ENCODE measurements at regions not wholly inside any gene's neighbourhood (a gene's known extent, or its start where the extent isn't known, plus 50 kb on each side); places are given as distances from the start of the nearest gene placed in this dataset.

GRCh38 chr10:4556527-4556926 lies 269.5 kb upstream of the AKR1E2 start:
- no peak for TF ChIP-seq CTCF (IDR thresholded peaks at IDR 0.05; ENCODE audit: unreplicated experiment)
- ChIA-PET CTCF (no interaction called here), POLR2A (no interaction called here)
- H3K4me3 Mint-ChIP-seq (ENCODE audit: unreplicated experiment), result no peak overlapping the region
- no peaks in the 10 kb centered on the region for H3K9me3 Mint-ChIP-seq (ENCODE audit: unreplicated experiment)
- H3K27me3 Mint-ChIP-seq (ENCODE audit: insufficient read depth, unreplicated experiment), result no peaks in the 10 kb centered on the region
- H3K36me3 Mint-ChIP-seq (ENCODE audit: insufficient read depth, unreplicated experiment), result no peaks in the 10 kb centered on the region
- H3K27ac Mint-ChIP-seq (ENCODE audit: low read depth, unreplicated experiment), result no peak overlapping the region
- BruUV-seq (replicated peaks), result no TSS peak
- H3K4me1 Mint-ChIP-seq (ENCODE audit: insufficient read depth, unreplicated experiment), result no peaks in the 10 kb centered on the region
- DNase-seq (ENCODE audit: unreplicated experiment), result no peak
- intact Hi-C loops (cut with micrococcal nuclease), result no loop called here

- POLR2A ChIA-PET, result no interaction called here
- Mint-ChIP-seq H3K9me3 (ENCODE audit: unreplicated experiment) (no peaks in the 10 kb centered on the region), H3K36me3 (ENCODE audit: insufficient read depth, unreplicated experiment) (no peaks in the 10 kb centered on the region), H3K4me1 (ENCODE audit: insufficient read depth, unreplicated experiment) (no peaks in the 10 kb centered on the region), H3K27ac (ENCODE audit: low read depth, unreplicated experiment) (no peak overlapping the region), H3K27me3 (ENCODE audit: insufficient read depth, unreplicated experiment) (no peaks in the 10 kb centered on the region), H3K4me3 (ENCODE audit: unreplicated experiment) (no peak overlapping the region)
- intact Hi-C loops (cut with micrococcal nuclease), result no loop called here
- BruUV-seq (replicated peaks), result no TSS peak
- no peak for DNase-seq (ENCODE audit: unreplicated experiment)
- TF ChIP-seq CTCF (IDR thresholded peaks at IDR 0.05; ENCODE audit: unreplicated experiment), result no peak
- CTCF ChIA-PET, result no interaction called here
Measured at GRCh38 chr10:4555920-4556319, 270.1 kb upstream of the AKR1E2 start.

- Mint-ChIP-seq H3K36me3 (ENCODE audit: insufficient read depth, unreplicated experiment) (no peaks in the 10 kb centered on the region), H3K4me1 (ENCODE audit: insufficient read depth, unreplicated experiment) (peaks cover 9% of the 10 kb centered on the region), H3K27ac (ENCODE audit: low read depth, unreplicated experiment) (no peak overlapping the region), H3K27me3 (ENCODE audit: insufficient read depth, unreplicated experiment) (no peaks in the 10 kb centered on the region), H3K9me3 (ENCODE audit: unreplicated experiment) (peaks cover 7% of the 10 kb centered on the region), H3K4me3 (ENCODE audit: unreplicated experiment) (no peak overlapping the region)
- intact Hi-C loops (cut with micrococcal nuclease), result no loop called here
- ChIA-PET CTCF (interaction anchor here (0.5 to 0.7 kb wide), 2 partner anchors 36 to 65 kb away, joined by 3 to 5 read pairs; no protein-coding TSS in a partner anchor), POLR2A (interaction anchor here (0.6 to 1.5 kb wide), 2 partner anchors 143 to 764 kb away, joined by 3 read pairs; partner anchors contain the start of gene KLF6)
- DNase-seq (ENCODE audit: unreplicated experiment), result no peak
- BruUV-seq (replicated peaks), result no TSS peak
- no peak for TF ChIP-seq CTCF (IDR thresholded peaks at IDR 0.05; ENCODE audit: unreplicated experiment)
Measured at GRCh38 chr10:4549139-4549653, 276.8 kb upstream of the AKR1E2 start.

- Mint-ChIP-seq H3K27me3 (ENCODE audit: insufficient read depth, unreplicated experiment) (no peaks in the 10 kb centered on the region), H3K27ac (ENCODE audit: low read depth, unreplicated experiment) (no peak overlapping the region), H3K4me3 (ENCODE audit: unreplicated experiment) (no peak overlapping the region), H3K9me3 (ENCODE audit: unreplicated experiment) (peaks cover 7% of the 10 kb centered on the region), H3K4me1 (ENCODE audit: insufficient read depth, unreplicated experiment) (peaks cover 11% of the 10 kb centered on the region), H3K36me3 (ENCODE audit: insufficient read depth, unreplicated experiment) (no peaks in the 10 kb centered on the region)
- intact Hi-C loops (cut with micrococcal nuclease), result no loop called here
- TF ChIP-seq CTCF (IDR thresholded peaks at IDR 0.05; ENCODE audit: unreplicated experiment), result no peak
- DNase-seq (ENCODE audit: unreplicated experiment), result no peak
- POLR2A ChIA-PET, result no interaction called here
- BruUV-seq (replicated peaks), result no TSS peak
- CTCF ChIA-PET, result no interaction called here
Measured at GRCh38 chr10:4546931-4547330, 279.1 kb upstream of the AKR1E2 start.
